HepG2 (cell line): ENCODE measurements at regions not wholly inside any gene's neighbourhood (a gene's known extent, or its start where the extent isn't known, plus 50 kb on each side); places are given as distances from the start of the nearest gene placed in this dataset.

Experiments used
- CCDC6 ChIP-seq: sonication (generic); formaldehyde crosslinking; IDR thresholded peaks from 2 replicates; pipeline ENCODE4 v1.8.1; 2022; ENCODE audit warnings: mild to moderate bottlenecking, missing genetic modification reagents, moderate library complexity
- DPF2 ChIP-seq: sonication (generic); formaldehyde crosslinking; IDR thresholded peaks from 2 replicates; pipeline ENCODE4 v1.4.0; 2020; ENCODE audit warnings: mild to moderate bottlenecking, low read depth, missing genetic modification reagents, borderline replicate concordance
- ELF3 ChIP-seq: IDR thresholded peaks from 2 replicates; pipeline ENCODE4 v1.6.1; 2016; ENCODE audit warnings: missing genetic modification reagents, missing compliant biosample characterization
- HNRNPL ChIP-seq: fragments of 200-400 bp; formaldehyde crosslinking; IDR thresholded peaks from 2 replicates; pipeline ENCODE4 v1.6.1; 2017; ENCODE audit warnings: mild to moderate bottlenecking, low read depth, low read length
- NCOA1 ChIP-seq: sonication (generic); formaldehyde crosslinking; IDR thresholded peaks from 2 replicates; pipeline ENCODE4 v1.9.0; 2021; ENCODE audit warnings: missing genetic modification reagents
- SATB2 ChIP-seq: sonication (generic); formaldehyde crosslinking; IDR thresholded peaks from 2 replicates; pipeline ENCODE4 v1.5.0; 2020; ENCODE audit warnings: missing genetic modification reagents
- TCF7L2 ChIP-seq: IDR thresholded peaks from 2 replicates; pipeline ENCODE4 v1.6.1; 2011; ENCODE audit warnings: mild to moderate bottlenecking, low read depth, low read length, moderate library complexity
- ZFP82 ChIP-seq: sonication (generic); formaldehyde crosslinking; IDR thresholded peaks from 2 replicates; pipeline ENCODE4 v1.5.1; 2020; ENCODE audit warnings: mild to moderate bottlenecking, missing genetic modification reagents, borderline replicate concordance
- ZNF160 ChIP-seq: sonication (generic); formaldehyde crosslinking; IDR thresholded peaks from 2 replicates; pipeline ENCODE4 v1.8.0; 2022; ENCODE audit warnings: mild to moderate bottlenecking, inconsistent platforms, missing genetic modification reagents
- ZNF761 ChIP-seq: sonication (generic); formaldehyde crosslinking; conservative IDR thresholded peaks from 2 replicates; pipeline ENCODE4 v1.4.0; 2020; ENCODE audit warnings: mild to moderate bottlenecking, missing genetic modification reagents
- TF ChIP-seq, protein P1 (sequence below), 2 experiments: sonication (generic) in 1 of 2; formaldehyde crosslinking in 1 of 2; IDR thresholded peaks; 2 replicates each; pipeline versions ENCODE4 v1.5.1 to v1.6.1; 2011 to 2020; ENCODE audit warnings: borderline replicate concordance in 1 of 2, low read depth in 1 of 2, low read length in 1 of 2, mild to moderate bottlenecking in 1 of 2, missing genetic modification reagents in 1 of 2, moderate library complexity in 1 of 2
- TF ChIP-seq, protein P2 (sequence below): IDR thresholded peaks from 2 replicates; pipeline ENCODE4 v1.4.0; 2020; ENCODE audit warnings: mild to moderate bottlenecking, missing genetic modification reagents
- TF ChIP-seq, protein P3 (sequence below): sonication (generic); formaldehyde crosslinking; IDR thresholded peaks from 2 replicates; pipeline ENCODE4 v1.4.0; 2020; ENCODE audit warnings: mild to moderate bottlenecking, missing genetic modification reagents
- TF ChIP-seq, protein P4 (sequence below): IDR thresholded peaks from 2 replicates; pipeline ENCODE4 v1.6.1; 2016; ENCODE audit warnings: missing compliant biosample characterization, missing genetic modification reagents, borderline replicate concordance

DNA sequence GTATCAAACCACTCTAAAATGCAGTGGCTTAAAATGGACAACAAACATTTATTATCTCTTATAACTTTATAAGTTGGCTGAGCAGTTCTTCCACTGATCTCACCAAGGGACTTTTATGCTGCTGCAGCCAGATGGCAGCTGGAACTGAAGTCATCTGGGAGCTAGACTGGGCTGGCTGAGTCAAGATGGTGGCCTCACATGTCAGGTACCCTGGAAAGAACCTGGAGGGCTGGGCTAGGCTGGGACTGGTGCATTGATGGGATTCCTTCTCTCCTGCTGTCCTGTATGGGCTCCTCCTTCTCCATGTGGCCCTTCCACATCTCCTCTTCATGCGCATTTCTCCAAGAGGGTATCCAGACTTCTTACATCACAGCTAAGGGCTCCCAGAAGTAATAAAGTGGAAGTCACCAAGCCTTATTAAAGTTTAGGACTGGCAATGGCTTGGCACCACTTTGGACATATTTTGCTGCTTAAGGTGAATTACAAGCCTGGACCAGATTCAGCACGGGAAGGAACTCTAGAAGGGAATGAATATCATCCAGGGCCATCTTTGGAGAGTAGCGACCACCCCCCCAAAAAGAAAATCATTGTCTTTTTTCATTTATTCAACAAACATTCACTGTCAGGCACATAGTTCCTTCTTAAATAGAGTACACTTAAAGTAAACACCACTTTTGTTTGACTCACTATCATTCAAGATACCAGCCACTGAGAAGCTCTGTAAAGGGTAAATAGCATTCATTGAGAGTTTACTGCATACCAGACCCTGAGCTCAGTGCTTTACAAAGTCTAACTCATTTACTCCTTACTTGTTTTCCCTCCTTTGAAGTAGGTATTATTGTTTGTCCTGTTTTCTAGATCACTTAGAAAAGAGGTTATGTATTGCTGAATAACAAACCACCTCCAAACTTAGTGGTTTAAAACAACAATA, 138.0 kb downstream of the ZFP36L2 start (continued):
- TF ChIP-seq, protein P1, sequence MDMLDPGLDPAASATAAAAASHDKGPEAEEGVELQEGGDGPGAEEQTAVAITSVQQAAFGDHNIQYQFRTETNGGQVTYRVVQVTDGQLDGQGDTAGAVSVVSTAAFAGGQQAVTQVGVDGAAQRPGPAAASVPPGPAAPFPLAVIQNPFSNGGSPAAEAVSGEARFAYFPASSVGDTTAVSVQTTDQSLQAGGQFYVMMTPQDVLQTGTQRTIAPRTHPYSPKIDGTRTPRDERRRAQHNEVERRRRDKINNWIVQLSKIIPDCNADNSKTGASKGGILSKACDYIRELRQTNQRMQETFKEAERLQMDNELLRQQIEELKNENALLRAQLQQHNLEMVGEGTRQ (IDR thresholded peaks at IDR 0.05; ENCODE audit: low read depth, low read length), result no peak
- TF ChIP-seq, protein P1 (CRISPR knock-in tag; IDR thresholded peaks at IDR 0.05; ENCODE audit: borderline replicate concordance), result no peak
- TF ChIP-seq ELF3 (CRISPR knock-in tag) (peak; percentile 56; the same call in 1 of the 2 replicates), SATB2 (CRISPR knock-in tag) (no peak), ZFP82 (no peak), ZNF160 (CRISPR knock-in tag) (no peak), TCF7L2 (peak; percentile 56; the same call in 1 of the 2 replicates), CCDC6 (CRISPR knock-in tag) (no peak; the same call in 1 of the 2 replicates), NCOA1 (CRISPR knock-in tag) (no peak), HNRNPL (no peak), DPF2 (CRISPR knock-in tag) (peak; percentile 85), ZNF761 (CRISPR knock-in tag) (no peak)
- TF ChIP-seq, protein P2, sequence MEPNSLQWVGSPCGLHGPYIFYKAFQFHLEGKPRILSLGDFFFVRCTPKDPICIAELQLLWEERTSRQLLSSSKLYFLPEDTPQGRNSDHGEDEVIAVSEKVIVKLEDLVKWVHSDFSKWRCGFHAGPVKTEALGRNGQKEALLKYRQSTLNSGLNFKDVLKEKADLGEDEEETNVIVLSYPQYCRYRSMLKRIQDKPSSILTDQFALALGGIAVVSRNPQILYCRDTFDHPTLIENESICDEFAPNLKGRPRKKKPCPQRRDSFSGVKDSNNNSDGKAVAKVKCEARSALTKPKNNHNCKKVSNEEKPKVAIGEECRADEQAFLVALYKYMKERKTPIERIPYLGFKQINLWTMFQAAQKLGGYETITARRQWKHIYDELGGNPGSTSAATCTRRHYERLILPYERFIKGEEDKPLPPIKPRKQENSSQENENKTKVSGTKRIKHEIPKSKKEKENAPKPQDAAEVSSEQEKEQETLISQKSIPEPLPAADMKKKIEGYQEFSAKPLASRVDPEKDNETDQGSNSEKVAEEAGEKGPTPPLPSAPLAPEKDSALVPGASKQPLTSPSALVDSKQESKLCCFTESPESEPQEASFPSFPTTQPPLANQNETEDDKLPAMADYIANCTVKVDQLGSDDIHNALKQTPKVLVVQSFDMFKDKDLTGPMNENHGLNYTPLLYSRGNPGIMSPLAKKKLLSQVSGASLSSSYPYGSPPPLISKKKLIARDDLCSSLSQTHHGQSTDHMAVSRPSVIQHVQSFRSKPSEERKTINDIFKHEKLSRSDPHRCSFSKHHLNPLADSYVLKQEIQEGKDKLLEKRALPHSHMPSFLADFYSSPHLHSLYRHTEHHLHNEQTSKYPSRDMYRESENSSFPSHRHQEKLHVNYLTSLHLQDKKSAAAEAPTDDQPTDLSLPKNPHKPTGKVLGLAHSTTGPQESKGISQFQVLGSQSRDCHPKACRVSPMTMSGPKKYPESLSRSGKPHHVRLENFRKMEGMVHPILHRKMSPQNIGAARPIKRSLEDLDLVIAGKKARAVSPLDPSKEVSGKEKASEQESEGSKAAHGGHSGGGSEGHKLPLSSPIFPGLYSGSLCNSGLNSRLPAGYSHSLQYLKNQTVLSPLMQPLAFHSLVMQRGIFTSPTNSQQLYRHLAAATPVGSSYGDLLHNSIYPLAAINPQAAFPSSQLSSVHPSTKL (CRISPR knock-in tag), result peak; percentile 89
- TF ChIP-seq, protein P3, sequence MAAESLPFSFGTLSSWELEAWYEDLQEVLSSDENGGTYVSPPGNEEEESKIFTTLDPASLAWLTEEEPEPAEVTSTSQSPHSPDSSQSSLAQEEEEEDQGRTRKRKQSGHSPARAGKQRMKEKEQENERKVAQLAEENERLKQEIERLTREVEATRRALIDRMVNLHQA (CRISPR knock-in tag), result no peak
- TF ChIP-seq, protein P4, sequence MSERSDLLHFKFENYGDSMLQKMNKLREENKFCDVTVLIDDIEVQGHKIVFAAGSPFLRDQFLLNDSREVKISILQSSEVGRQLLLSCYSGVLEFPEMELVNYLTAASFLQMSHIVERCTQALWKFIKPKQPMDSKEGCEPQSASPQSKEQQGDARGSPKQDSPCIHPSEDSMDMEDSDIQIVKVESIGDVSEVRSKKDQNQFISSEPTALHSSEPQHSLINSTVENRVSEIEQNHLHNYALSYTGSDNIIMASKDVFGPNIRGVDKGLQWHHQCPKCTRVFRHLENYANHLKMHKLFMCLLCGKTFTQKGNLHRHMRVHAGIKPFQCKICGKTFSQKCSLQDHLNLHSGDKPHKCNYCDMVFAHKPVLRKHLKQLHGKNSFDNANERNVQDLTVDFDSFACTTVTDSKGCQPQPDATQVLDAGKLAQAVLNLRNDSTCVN (CRISPR knock-in tag), result no peak
